ENCODE measurements at regions not wholly inside any gene's neighbourhood (a gene's known extent, or its start where the extent isn't known, plus 50 kb on each side); places are given as distances from the start of the nearest gene placed in this dataset.

DNA sequence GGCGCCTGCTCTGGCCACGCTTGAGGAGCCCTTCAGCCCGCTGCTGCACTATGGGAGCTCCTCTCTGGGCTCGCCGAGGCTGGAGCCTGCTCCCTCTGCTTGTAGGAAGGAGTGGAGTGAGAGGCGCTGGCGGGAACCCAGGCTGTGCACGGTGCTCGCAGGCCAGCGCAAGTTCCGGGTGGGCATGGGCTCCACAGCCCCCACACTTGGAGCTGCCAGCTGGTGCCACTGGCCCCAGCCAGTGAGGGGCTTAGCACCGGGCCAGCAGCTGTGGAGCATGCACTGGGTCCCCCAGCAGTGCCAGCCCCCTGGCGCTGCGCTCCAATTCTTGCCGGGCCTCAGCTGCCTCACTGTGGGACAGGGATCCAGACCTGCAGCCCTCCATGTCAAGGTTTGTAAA, 122.1 kb upstream of the CD180 start:
- H2AFZ ChIP-seq: no peak overlapping the region
- BruUV-seq (replicated peaks): no TSS peak
- H4K20me1 ChIP-seq (ENCODE audit: insufficient read depth): no peaks in the 10 kb centered on the region
- DNase-seq: no peak
- no peaks in the 10 kb centered on the region for H3K27me3 ChIP-seq (ENCODE audit: insufficient read depth, low read depth)
- no peaks in the 10 kb centered on the region; the same call in 1 of the 2 replicates for H3K9me2 ChIP-seq (ENCODE audit: insufficient read depth)
- CTCF ChIA-PET: no interaction called here
- POLR2A ChIA-PET (ENCODE audit: unreplicated experiment): no interaction called here
- H3K36me3 ChIP-seq (ENCODE audit: low read depth): no peaks in the 10 kb centered on the region
- no peak for TF ChIP-seq EZH2 (IDR thresholded peaks at IDR 0.05; ENCODE audit: low read depth)
- TF ChIP-seq, protein P1, sequence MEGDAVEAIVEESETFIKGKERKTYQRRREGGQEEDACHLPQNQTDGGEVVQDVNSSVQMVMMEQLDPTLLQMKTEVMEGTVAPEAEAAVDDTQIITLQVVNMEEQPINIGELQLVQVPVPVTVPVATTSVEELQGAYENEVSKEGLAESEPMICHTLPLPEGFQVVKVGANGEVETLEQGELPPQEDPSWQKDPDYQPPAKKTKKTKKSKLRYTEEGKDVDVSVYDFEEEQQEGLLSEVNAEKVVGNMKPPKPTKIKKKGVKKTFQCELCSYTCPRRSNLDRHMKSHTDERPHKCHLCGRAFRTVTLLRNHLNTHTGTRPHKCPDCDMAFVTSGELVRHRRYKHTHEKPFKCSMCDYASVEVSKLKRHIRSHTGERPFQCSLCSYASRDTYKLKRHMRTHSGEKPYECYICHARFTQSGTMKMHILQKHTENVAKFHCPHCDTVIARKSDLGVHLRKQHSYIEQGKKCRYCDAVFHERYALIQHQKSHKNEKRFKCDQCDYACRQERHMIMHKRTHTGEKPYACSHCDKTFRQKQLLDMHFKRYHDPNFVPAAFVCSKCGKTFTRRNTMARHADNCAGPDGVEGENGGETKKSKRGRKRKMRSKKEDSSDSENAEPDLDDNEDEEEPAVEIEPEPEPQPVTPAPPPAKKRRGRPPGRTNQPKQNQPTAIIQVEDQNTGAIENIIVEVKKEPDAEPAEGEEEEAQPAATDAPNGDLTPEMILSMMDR (conservative IDR thresholded peaks at IDR 0.05): no peak
- H3K27ac ChIP-seq: no peak overlapping the region
- H3K9me3 ChIP-seq (ENCODE audit: insufficient read depth, low read depth): no peaks in the 10 kb centered on the region
- no peaks in the 10 kb centered on the region for H3F3A ChIP-seq (ENCODE audit: insufficient read depth, low read depth)
- no peak overlapping the region for H3K4me2 ChIP-seq
- no peak overlapping the region for H3K4me3 ChIP-seq
- H3K79me2 ChIP-seq (ENCODE audit: low read depth): no peaks in the 10 kb centered on the region
- no peaks in the 10 kb centered on the region for H3K4me1 ChIP-seq (replicated peaks; ENCODE audit: insufficient read depth)
- intact Hi-C loops (cut with micrococcal nuclease; ENCODE audit: unreplicated experiment): no loop called here

GRCh38 chr5:67317603-67318002, 121.0 kb upstream of the CD180 start:
- Histone ChIP-seq H3K36me3 (ENCODE audit: low read depth) (no peaks in the 10 kb centered on the region), H4K20me1 (ENCODE audit: insufficient read depth) (no peaks in the 10 kb centered on the region), H3K79me2 (ENCODE audit: low read depth) (no peaks in the 10 kb centered on the region), H3K27ac (no peak overlapping the region), H3K4me1 (replicated peaks; ENCODE audit: insufficient read depth) (no peaks in the 10 kb centered on the region), H3K27me3 (ENCODE audit: insufficient read depth, low read depth) (no peaks in the 10 kb centered on the region), H3K9me3 (ENCODE audit: insufficient read depth, low read depth) (no peaks in the 10 kb centered on the region), H3F3A (ENCODE audit: insufficient read depth, low read depth) (no peaks in the 10 kb centered on the region), H3K4me2 (no peak overlapping the region), H3K9me2 (ENCODE audit: insufficient read depth) (no peaks in the 10 kb centered on the region; the same call in 1 of the 2 replicates), H3K4me3 (no peak overlapping the region), H2AFZ (no peak overlapping the region)
- TF ChIP-seq, protein P1 (conservative IDR thresholded peaks at IDR 0.05): no peak
- TF ChIP-seq EZH2 (IDR thresholded peaks at IDR 0.05; ENCODE audit: low read depth): no peak
- no TSS peak for BruUV-seq (replicated peaks)
- POLR2A ChIA-PET (ENCODE audit: unreplicated experiment): no interaction called here
- no peak for DNase-seq
- intact Hi-C loops (cut with micrococcal nuclease; ENCODE audit: unreplicated experiment): no loop called here
- CTCF ChIA-PET: no interaction called here

- intact Hi-C loops (cut with micrococcal nuclease; ENCODE audit: unreplicated experiment): no loop called here
- TF ChIP-seq, protein P1 (conservative IDR thresholded peaks at IDR 0.05): no peak
- no peak for TF ChIP-seq EZH2 (IDR thresholded peaks at IDR 0.05; ENCODE audit: low read depth)
Observed at GRCh38 chr5:67316695-67317094, 120.1 kb upstream of the CD180 start.

More at GRCh38 chr5:67316695-67317094, 120.1 kb upstream of the CD180 start:
- H3K79me2 ChIP-seq (ENCODE audit: low read depth): no peaks in the 10 kb centered on the region
- H3K4me3 ChIP-seq: no peak overlapping the region
- no peak for DNase-seq
- H3K9me3 ChIP-seq (ENCODE audit: insufficient read depth, low read depth): no peaks in the 10 kb centered on the region
- ChIA-PET CTCF (no interaction called here), POLR2A (ENCODE audit: unreplicated experiment) (no interaction called here)
- no peaks in the 10 kb centered on the region for H4K20me1 ChIP-seq (ENCODE audit: insufficient read depth)
- H2AFZ ChIP-seq: no peak overlapping the region
- no peaks in the 10 kb centered on the region for H3F3A ChIP-seq (ENCODE audit: insufficient read depth, low read depth)
- no peaks in the 10 kb centered on the region for H3K4me1 ChIP-seq (replicated peaks; ENCODE audit: insufficient read depth)
- H3K27ac ChIP-seq: no peak overlapping the region
- H3K36me3 ChIP-seq (ENCODE audit: low read depth): no peaks in the 10 kb centered on the region
- no peak overlapping the region for H3K4me2 ChIP-seq
- no TSS peak for BruUV-seq (replicated peaks)
- no peaks in the 10 kb centered on the region; the same call in 1 of the 2 replicates for H3K9me2 ChIP-seq (ENCODE audit: insufficient read depth)
- H3K27me3 ChIP-seq (ENCODE audit: insufficient read depth, low read depth): no peaks in the 10 kb centered on the region
